ENCODE measurements at regions not wholly inside any gene's neighbourhood (a gene's known extent, or its start where the extent isn't known, plus 50 kb on each side); places are given as distances from the start of the nearest gene placed in this dataset.
"Not testable (repeated sequence)": the region's sequence is repeated elsewhere in the genome, so short reads cannot be mapped to it uniquely, and the experiment has no call there.

GRCh38 chr3:10725846-10726245, 90.2 kb upstream of the SLC6A11 start:
- DNase-seq, result no peak
- intact Hi-C loops (cut with DNase I), result no loop called here

- no peak for DNase-seq
- intact Hi-C loops (cut with DNase I), result no loop called here
These were observed 89.2 kb upstream of the SLC6A11 start for GRCh38 chr3:10726787-10727186.

GRCh38 chr3:10729439-10729838, 86.6 kb upstream of the SLC6A11 start:
- peak in 2 of 10 donors; percentile 39 to 87 for DNase-seq
- intact Hi-C loops (cut with DNase I), result no loop called here

GRCh38 chr3:10732292-10732691, 83.7 kb upstream of the SLC6A11 start:
- no peak for DNase-seq
- intact Hi-C loops (cut with DNase I), result no loop called here

- intact Hi-C loops (cut with DNase I), result no loop called here
- DNase-seq, result no peak
These were observed 82.7 kb upstream of the SLC6A11 start for GRCh38 chr3:10733297-10733696.

GRCh38 chr3:10736444-10736843, 79.6 kb upstream of the SLC6A11 start:
- DNase-seq; intact Hi-C loops (cut with DNase I): not testable (repeated sequence)

- intact Hi-C loops (cut with DNase I), result loop anchor here (2.0 kb wide), 1 partner anchor 393 kb away; no protein-coding TSS in a partner anchor
- DNase-seq, result no peak
These were observed 78.2 kb upstream of the SLC6A11 start for GRCh38 chr3:10737785-10738184.

GRCh38 chr3:10738688-10739372, 77.2 kb upstream of the SLC6A11 start:
- peak; percentile 60 to 97 (median 84) for DNase-seq
- intact Hi-C loops (cut with DNase I), result loop anchor here (2.0 kb wide), 1 partner anchor 394 kb away; no protein-coding TSS in a partner anchor

GRCh38 chr3:10740954-10741353, 75.1 kb upstream of the SLC6A11 start:
- intact Hi-C loops (cut with DNase I), result no loop called here
- no peak for DNase-seq

- DNase-seq, result peak in 1 of 10 donors; percentile 66
- intact Hi-C loops (cut with DNase I), result no loop called here
These were observed 73.9 kb upstream of the SLC6A11 start for GRCh38 chr3:10741891-10742671.

- intact Hi-C loops (cut with DNase I), result no loop called here
- no peak for DNase-seq
These were observed 72.5 kb upstream of the SLC6A11 start for GRCh38 chr3:10743366-10744097.

- intact Hi-C loops (cut with DNase I), result no loop called here
- DNase-seq, result peak in 8 of 10 donors; percentile 43 to 95 (median 66)
These were observed 71.9 kb upstream of the SLC6A11 start for GRCh38 chr3:10744098-10744465.

- intact Hi-C loops (cut with DNase I), result no loop called here
- DNase-seq, result no peak
These were observed 70.6 kb upstream of the SLC6A11 start for GRCh38 chr3:10745392-10745791.

GRCh38 chr3:10746001-10746400, 70.0 kb upstream of the SLC6A11 start:
- DNase-seq, result no peak
- intact Hi-C loops (cut with DNase I), result no loop called here

- no peak for DNase-seq
- intact Hi-C loops (cut with DNase I), result no loop called here
These were observed 69.3 kb upstream of the SLC6A11 start for GRCh38 chr3:10746684-10747083.

GRCh38 chr3:10747341-10747740, 68.7 kb upstream of the SLC6A11 start:
- intact Hi-C loops (cut with DNase I), result no loop called here

GRCh38 chr3:10748040-10748439, 68.0 kb upstream of the SLC6A11 start:
- intact Hi-C loops (cut with DNase I), result no loop called here
- DNase-seq, result no peak

More at GRCh38 chr3:10747341-10747740, 68.7 kb upstream of the SLC6A11 start:
- no peak for DNase-seq

- intact Hi-C loops (cut with DNase I), result no loop called here
- peak in 2 of 10 donors; percentile 36 to 81 for DNase-seq
These were observed 62.1 kb upstream of the SLC6A11 start for GRCh38 chr3:10753964-10754363.

GRCh38 chr3:10756546-10756945, 59.5 kb upstream of the SLC6A11 start:
- intact Hi-C loops (cut with DNase I), result loop anchor here (5.0 kb wide), 1 partner anchor 191 kb away; no protein-coding TSS in a partner anchor
- DNase-seq, result peak in 1 of 10 donors; percentile 16

GRCh38 chr3:10757021-10757820, 58.8 kb upstream of the SLC6A11 start:
- intact Hi-C loops (cut with DNase I), result loop anchor here (5.0 kb wide), 1 partner anchor 190 kb away; no protein-coding TSS in a partner anchor
- DNase-seq, result peak in 1 of 10 donors; percentile 22
